HepG2 (cell line): ENCODE measurements at regions not wholly inside any gene's neighbourhood (a gene's known extent, or its start where the extent isn't known, plus 50 kb on each side); places are given as distances from the start of the nearest gene placed in this dataset.

Source experiments
- EEA1 ChIP-seq: sonication (generic); formaldehyde crosslinking; IDR thresholded peaks from 2 replicates; pipeline ENCODE4 v1.5.1; 2020; ENCODE audit warnings: mild to moderate bottlenecking, missing genetic modification reagents, borderline replicate concordance
- EHMT2 ChIP-seq: fragments of 200-600 bp; sonication (generic); IDR thresholded peaks from 2 replicates; pipeline ENCODE4 v1.7.0; 2017; ENCODE audit warnings: antibody characterized with exemption, low read depth, low read length, borderline replicate concordance
- FOXK2 ChIP-seq: fragments of 450-650 bp; IDR thresholded peaks from 2 replicates; pipeline ENCODE4 v1.6.1; 2016
- NFE2L1 ChIP-seq: sonication (generic); formaldehyde crosslinking; IDR thresholded peaks from 2 replicates; pipeline ENCODE4 v1.4.0; 2020; ENCODE audit warnings: missing genetic modification reagents, mild to moderate bottlenecking, borderline replicate concordance
- RBFOX2 ChIP-seq: fragments of 200-400 bp; formaldehyde crosslinking; IDR thresholded peaks from 2 replicates; pipeline ENCODE4 v1.6.1; 2017; ENCODE audit warnings: low read depth, mild to moderate bottlenecking, low read length
- RELA ChIP-seq: sonication (generic); formaldehyde crosslinking; IDR thresholded peaks from 2 replicates; pipeline ENCODE4 v1.4.0; 2020; ENCODE audit warnings: missing genetic modification reagents
- SYNCRIP ChIP-seq: fragments of 200-400 bp; formaldehyde crosslinking; IDR thresholded peaks from 2 replicates; pipeline ENCODE4 v1.6.1; 2018; ENCODE audit warnings: mild to moderate bottlenecking, low read depth, low read length; ENCODE audit not compliant: insufficient read depth
- ZBTB14 ChIP-seq: sonication (generic); formaldehyde crosslinking; IDR thresholded peaks from 2 replicates; pipeline ENCODE4 v1.4.0; 2020; ENCODE audit warnings: missing genetic modification reagents
- ZC3H4 ChIP-seq: sonication (generic); formaldehyde crosslinking; IDR thresholded peaks from 2 replicates; pipeline ENCODE4 v1.4.0; 2020; ENCODE audit warnings: missing genetic modification reagents, borderline replicate concordance
- ZNF674 ChIP-seq: sonication (generic); formaldehyde crosslinking; IDR thresholded peaks from 2 replicates; pipeline ENCODE4 v1.5.0; 2020; ENCODE audit warnings: low read depth, mild to moderate bottlenecking, missing genetic modification reagents
- ZSCAN21 ChIP-seq: sonication (generic); formaldehyde crosslinking; IDR thresholded peaks from 2 replicates; pipeline ENCODE4 v1.8.0; 2022; ENCODE audit warnings: mild to moderate bottlenecking, missing genetic modification reagents, moderate library complexity, borderline replicate concordance
- TF ChIP-seq, protein P1 (sequence below): sonication (generic); formaldehyde crosslinking; IDR thresholded peaks from 2 replicates; pipeline ENCODE4 v1.4.0; 2020; ENCODE audit warnings: missing genetic modification reagents
- TF ChIP-seq, protein P2 (sequence below): sonication (generic); formaldehyde crosslinking; IDR thresholded peaks from 2 replicates; pipeline ENCODE4 v1.4.0; 2020; ENCODE audit warnings: missing genetic modification reagents
- TF ChIP-seq, protein P3 (sequence below): sonication (generic); formaldehyde crosslinking; IDR thresholded peaks from 2 replicates; pipeline ENCODE4 v1.5.0; 2020; ENCODE audit warnings: mild to moderate bottlenecking, missing genetic modification reagents, borderline replicate concordance
- TF ChIP-seq, protein P4 (sequence below): IDR thresholded peaks from 2 replicates; pipeline ENCODE4 v1.6.1; 2016; ENCODE audit warnings: low read depth, control low read depth

GRCh38 chr2:47313141-47313691, 55.9 kb upstream of the EPCAM start (continued):
- TF ChIP-seq, protein P1, sequence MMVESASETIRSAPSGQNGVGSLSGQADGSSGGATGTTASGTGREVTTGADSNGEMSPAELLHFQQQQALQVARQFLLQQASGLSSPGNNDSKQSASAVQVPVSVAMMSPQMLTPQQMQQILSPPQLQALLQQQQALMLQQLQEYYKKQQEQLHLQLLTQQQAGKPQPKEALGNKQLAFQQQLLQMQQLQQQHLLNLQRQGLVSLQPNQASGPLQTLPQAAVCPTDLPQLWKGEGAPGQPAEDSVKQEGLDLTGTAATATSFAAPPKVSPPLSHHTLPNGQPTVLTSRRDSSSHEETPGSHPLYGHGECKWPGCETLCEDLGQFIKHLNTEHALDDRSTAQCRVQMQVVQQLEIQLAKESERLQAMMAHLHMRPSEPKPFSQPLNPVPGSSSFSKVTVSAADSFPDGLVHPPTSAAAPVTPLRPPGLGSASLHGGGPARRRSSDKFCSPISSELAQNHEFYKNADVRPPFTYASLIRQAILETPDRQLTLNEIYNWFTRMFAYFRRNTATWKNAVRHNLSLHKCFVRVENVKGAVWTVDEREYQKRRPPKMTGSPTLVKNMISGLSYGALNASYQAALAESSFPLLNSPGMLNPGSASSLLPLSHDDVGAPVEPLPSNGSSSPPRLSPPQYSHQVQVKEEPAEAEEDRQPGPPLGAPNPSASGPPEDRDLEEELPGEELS (CRISPR knock-in tag) = peak; percentile 84
- no peak for TF ChIP-seq ZC3H4
- no peak for TF ChIP-seq NFE2L1
- no peak for TF ChIP-seq EEA1
- no peak for TF ChIP-seq RBFOX2
- TF ChIP-seq, protein P2, sequence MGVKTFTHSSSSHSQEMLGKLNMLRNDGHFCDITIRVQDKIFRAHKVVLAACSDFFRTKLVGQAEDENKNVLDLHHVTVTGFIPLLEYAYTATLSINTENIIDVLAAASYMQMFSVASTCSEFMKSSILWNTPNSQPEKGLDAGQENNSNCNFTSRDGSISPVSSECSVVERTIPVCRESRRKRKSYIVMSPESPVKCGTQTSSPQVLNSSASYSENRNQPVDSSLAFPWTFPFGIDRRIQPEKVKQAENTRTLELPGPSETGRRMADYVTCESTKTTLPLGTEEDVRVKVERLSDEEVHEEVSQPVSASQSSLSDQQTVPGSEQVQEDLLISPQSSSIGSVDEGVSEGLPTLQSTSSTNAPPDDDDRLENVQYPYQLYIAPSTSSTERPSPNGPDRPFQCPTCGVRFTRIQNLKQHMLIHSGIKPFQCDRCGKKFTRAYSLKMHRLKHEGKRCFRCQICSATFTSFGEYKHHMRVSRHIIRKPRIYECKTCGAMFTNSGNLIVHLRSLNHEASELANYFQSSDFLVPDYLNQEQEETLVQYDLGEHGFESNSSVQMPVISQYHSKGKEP (CRISPR knock-in tag) = no peak
- TF ChIP-seq, protein P3, sequence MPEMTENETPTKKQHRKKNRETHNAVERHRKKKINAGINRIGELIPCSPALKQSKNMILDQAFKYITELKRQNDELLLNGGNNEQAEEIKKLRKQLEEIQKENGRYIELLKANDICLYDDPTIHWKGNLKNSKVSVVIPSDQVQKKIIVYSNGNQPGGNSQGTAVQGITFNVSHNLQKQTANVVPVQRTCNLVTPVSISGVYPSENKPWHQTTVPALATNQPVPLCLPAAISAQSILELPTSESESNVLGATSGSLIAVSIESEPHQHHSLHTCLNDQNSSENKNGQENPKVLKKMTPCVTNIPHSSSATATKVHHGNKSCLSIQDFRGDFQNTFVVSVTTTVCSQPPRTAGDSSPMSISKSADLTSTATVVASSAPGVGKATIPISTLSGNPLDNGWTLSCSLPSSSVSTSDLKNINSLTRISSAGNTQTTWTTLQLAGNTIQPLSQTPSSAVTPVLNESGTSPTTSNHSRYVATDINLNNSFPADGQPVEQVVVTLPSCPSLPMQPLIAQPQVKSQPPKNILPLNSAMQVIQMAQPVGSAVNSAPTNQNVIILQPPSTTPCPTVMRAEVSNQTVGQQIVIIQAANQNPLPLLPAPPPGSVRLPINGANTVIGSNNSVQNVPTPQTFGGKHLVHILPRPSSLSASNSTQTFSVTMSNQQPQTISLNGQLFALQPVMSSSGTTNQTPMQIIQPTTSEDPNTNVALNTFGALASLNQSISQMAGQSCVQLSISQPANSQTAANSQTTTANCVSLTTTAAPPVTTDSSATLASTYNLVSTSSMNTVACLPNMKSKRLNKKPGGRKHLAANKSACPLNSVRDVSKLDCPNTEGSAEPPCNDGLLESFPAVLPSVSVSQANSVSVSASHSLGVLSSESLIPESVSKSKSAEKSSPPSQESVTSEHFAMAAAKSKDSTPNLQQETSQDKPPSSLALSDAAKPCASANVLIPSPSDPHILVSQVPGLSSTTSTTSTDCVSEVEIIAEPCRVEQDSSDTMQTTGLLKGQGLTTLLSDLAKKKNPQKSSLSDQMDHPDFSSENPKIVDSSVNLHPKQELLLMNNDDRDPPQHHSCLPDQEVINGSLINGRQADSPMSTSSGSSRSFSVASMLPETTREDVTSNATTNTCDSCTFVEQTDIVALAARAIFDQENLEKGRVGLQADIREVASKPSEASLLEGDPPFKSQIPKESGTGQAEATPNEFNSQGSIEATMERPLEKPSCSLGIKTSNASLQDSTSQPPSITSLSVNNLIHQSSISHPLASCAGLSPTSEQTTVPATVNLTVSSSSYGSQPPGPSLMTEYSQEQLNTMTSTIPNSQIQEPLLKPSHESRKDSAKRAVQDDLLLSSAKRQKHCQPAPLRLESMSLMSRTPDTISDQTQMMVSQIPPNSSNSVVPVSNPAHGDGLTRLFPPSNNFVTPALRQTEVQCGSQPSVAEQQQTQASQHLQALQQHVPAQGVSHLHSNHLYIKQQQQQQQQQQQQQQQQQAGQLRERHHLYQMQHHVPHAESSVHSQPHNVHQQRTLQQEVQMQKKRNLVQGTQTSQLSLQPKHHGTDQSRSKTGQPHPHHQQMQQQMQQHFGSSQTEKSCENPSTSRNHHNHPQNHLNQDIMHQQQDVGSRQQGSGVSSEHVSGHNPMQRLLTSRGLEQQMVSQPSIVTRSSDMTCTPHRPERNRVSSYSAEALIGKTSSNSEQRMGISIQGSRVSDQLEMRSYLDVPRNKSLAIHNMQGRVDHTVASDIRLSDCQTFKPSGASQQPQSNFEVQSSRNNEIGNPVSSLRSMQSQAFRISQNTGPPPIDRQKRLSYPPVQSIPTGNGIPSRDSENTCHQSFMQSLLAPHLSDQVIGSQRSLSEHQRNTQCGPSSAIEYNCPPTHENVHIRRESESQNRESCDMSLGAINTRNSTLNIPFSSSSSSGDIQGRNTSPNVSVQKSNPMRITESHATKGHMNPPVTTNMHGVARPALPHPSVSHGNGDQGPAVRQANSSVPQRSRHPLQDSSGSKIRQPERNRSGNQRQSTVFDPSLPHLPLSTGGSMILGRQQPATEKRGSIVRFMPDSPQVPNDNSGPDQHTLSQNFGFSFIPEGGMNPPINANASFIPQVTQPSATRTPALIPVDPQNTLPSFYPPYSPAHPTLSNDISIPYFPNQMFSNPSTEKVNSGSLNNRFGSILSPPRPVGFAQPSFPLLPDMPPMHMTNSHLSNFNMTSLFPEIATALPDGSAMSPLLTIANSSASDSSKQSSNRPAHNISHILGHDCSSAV (CRISPR knock-in tag) = no peak
- TF ChIP-seq FOXK2 = peak; percentile 48; the same call in 1 of the 2 replicates
- TF ChIP-seq ZSCAN21 (CRISPR knock-in tag) = 0 out of 2 replicates have a peak, but pooled peaks have one; percentile 29
- no peak for TF ChIP-seq ZBTB14 (CRISPR knock-in tag)
- no peak for TF ChIP-seq SYNCRIP
- TF ChIP-seq ZNF674 = no peak
- TF ChIP-seq RELA (CRISPR knock-in tag) = no peak
- 0 out of 2 replicates have a peak, but pooled peaks have one; percentile 69 for TF ChIP-seq EHMT2
- TF ChIP-seq, protein P4, sequence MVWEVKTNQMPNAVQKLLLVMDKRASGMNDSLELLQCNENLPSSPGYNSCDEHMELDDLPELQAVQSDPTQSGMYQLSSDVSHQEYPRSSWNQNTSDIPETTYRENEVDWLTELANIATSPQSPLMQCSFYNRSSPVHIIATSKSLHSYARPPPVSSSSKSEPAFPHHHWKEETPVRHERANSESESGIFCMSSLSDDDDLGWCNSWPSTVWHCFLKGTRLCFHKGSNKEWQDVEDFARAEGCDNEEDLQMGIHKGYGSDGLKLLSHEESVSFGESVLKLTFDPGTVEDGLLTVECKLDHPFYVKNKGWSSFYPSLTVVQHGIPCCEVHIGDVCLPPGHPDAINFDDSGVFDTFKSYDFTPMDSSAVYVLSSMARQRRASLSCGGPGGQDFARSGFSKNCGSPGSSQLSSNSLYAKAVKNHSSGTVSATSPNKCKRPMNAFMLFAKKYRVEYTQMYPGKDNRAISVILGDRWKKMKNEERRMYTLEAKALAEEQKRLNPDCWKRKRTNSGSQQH (CRISPR knock-in tag) = 0 out of 2 replicates have a peak, but pooled peaks have one; percentile 31
